KBM-7 (cell line): ENCODE measurements at regions not wholly inside any gene's neighbourhood (a gene's known extent, or its start where the extent isn't known, plus 50 kb on each side); places are given as distances from the start of the nearest gene placed in this dataset.

Experiments used
- DNase-seq: peaks from one replicate; pipeline ENCODE4 v3.0.0-alpha.2; 2015
- in situ Hi-C: fragments of 300-500 bp; cut with MboI; formaldehyde crosslinking; loops from 2 replicates; pipeline ENCODE4 v1.14.3; 2020; ENCODE audit warnings: low sequenced_read_pairs, low pct_unique_long_range_greater_than_20kb, mixed read lengths

DNA sequence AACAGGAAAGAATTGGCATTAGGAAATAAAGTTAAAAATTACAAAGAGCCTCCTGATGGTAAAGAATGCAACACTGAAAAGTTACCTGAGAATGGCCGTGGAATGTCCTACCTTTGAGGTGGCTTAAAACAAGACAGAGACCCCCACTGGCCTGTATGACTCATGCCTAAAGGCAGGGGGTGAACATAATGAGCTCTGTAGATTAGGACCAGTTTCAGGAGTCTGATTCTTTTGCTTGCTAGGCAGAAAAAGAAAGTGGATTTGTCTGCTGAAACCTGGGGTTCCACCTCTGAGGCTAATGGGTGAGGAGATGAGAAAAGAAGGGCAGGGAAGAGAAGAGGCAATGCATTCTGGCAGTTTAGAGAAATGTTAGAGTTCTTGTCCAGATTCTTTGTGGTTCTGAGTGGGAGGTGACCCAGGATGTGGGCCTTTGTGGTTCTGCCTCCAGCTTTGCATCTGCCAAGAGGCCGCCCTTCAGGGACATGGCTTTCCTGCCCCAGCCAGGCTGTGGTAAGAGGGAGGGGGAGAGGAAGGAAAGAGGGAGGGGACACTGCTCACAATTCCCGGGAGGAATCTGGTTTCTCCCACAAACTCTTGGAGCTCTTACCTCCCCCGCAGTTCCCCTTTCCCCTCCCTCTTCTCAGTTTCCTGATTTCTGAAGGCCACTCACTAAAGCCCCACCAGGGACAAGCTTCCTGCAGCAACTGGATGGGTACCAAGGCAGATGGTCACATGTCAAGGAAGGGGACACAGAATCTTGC is 109.6 kb downstream of the EFNB1 start:
- in situ Hi-C loops = no loop called here
- no peak for DNase-seq

DNA sequence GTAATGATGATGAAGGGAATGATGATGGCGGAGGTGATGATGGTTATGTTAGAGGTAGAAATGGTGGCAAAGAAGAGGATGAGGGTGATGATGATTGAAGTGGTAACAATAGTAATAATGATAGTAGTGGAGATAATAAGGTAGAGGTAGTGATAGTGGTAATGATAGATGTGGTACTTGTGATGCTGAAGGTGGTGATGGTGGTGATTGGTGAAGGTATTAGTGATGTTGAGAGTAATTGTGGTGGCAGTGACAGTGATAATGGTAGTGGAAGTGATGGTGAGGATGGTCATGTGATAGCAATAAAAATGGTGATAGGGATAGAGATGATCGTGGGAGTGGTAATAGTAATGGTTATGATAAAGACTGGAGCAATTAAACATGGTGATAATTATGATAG is 108.8 kb downstream of the EFNB1 start:
- DNase-seq = no peak
- in situ Hi-C loops = no loop called here

DNA sequence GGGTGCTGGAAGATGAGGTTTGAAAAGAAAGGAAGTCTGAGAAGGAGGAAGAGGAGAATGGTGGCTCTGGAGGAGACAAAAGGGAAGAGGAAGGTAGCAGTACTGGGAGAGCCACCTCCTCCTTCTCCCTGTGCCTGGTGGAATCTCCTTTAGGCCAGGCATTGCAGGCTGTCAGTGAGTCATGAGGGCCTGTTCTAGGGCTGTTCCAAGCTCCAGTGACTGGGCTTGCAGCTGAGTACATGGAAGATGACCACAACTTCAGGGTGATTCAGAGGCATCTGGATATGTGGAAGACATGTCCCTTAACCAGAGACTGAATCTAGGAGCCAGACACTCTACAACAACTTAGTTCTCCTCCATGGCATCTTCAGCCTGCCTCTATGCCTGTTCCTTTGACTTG is 107.8 kb downstream of the EFNB1 start:
- in situ Hi-C loops = no loop called here
- no peak for DNase-seq

DNA sequence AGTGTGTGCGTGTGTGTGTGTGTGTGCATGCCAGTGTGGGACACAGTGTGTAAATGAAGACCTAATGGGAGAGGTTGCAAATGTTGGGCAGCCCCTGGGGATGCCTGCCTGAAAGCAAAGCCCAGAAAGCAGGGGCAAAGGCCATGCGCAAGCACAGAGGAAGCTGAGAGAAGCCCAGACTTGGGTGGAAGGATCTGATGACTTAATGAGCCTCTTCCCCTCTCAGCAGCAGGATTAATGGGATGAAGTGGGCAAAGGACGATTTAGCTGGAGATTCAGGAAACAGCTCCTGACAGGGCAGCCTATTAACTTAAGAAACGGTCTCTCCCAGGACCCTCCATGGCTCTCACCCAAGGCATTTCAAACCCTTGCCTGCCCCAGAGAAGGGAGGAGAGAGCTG is 107.3 kb downstream of the EFNB1 start:
- in situ Hi-C loops = no loop called here
- DNase-seq = no peak

DNA sequence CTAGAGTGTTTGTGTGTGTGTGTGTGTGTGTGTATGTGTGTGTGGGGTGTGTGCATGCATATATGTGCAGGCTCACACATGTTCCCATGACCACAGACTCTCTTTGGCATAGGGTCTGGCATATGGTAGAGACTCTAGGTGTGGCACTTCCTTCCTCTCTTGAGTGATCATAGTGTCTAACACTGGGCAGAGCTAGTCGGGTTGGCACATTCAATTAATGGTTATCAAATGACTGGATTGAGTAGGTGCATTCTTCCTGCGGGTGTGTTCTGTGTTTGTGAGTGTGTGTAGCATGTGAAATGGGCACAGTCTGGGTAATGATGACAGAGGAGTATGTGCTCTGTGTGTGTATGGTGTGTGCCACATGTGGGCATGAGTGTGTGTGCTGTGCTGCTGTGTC is 106.5 kb downstream of the EFNB1 start:
- no peak for DNase-seq
- in situ Hi-C loops = no loop called here

DNA sequence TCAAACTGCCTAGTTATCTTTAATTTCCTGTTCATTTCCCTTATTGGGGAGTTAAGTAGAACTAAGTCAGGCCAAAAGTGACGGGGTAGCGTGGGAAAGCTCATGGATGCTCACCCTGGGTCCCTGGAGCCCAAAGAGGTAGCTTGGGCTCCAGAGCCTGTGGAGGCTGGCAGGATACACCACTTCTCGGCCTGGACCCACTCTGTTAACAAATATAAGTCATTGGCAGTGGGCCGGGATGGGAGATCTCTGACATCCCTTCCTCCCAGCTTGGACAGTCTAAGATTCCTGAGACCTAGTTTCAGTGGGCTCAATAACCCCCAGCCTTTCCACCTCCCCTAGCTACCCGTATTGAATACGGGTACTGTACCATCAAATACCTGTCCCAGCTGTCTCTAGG is 106.1 kb downstream of the EFNB1 start:
- no peak for DNase-seq
- in situ Hi-C loops = no loop called here

DNA sequence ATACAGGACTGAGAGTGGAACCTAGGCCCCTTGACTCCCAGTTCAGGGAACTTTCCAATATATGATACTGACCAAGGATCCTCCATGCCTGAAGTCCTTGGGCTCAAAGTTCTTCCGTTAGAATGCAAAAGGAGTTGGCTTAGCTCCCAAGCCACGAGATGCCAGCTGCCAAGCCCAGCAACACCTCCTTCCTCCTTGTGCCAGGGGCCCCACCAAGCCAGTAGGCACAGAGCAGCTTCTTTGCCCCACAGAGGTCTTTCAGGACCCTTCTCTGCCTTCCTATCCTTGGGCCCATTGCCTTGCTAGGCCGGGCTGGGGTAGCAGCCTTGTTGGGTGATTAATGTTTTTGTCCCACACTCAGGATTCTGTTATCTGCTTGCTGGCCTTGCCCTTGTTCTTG is 105.6 kb downstream of the EFNB1 start:
- in situ Hi-C loops = no loop called here
- DNase-seq = no peak

DNA sequence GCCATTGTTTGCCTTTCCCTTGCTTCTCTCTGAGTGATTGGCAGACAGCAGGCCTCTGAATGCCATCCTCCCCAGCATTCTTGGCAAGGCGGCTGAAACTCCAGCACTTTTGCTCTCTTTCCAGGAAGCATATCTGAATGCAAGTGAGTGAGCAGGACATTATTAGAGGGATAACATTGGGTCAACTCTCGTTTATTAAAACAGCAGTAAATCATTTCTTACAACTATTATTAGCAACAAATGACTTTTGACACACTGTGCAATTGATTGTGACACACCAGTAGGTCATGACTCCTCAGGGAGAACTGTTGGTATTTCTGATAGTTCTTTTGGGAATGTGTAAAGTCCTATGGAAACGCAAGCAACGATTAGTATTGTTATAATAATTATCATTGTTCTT is 103.8 kb downstream of the EFNB1 start:
- in situ Hi-C loops = no loop called here
- no peak for DNase-seq

DNA sequence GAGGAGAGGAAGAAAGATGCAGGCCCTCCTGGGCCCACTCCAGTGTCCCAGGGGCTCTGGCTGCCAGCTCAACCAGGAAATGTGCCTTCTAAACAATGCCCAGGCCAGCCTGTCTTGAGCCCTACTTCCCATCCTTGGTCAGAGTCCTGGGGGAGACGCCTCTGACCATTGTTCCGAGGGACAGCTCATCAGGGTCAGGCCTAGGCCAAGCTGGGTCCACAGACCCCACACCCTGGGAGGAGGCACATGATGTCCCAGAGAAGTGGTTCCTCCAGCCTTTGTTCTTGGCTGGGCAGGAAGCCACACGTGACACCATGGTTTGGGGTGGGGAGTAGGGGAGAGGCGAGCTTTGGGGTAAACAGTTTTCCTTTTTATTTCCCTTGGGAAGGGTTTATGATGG is 102.5 kb downstream of the EFNB1 start:
- in situ Hi-C loops = no loop called here
- DNase-seq = no peak

DNA sequence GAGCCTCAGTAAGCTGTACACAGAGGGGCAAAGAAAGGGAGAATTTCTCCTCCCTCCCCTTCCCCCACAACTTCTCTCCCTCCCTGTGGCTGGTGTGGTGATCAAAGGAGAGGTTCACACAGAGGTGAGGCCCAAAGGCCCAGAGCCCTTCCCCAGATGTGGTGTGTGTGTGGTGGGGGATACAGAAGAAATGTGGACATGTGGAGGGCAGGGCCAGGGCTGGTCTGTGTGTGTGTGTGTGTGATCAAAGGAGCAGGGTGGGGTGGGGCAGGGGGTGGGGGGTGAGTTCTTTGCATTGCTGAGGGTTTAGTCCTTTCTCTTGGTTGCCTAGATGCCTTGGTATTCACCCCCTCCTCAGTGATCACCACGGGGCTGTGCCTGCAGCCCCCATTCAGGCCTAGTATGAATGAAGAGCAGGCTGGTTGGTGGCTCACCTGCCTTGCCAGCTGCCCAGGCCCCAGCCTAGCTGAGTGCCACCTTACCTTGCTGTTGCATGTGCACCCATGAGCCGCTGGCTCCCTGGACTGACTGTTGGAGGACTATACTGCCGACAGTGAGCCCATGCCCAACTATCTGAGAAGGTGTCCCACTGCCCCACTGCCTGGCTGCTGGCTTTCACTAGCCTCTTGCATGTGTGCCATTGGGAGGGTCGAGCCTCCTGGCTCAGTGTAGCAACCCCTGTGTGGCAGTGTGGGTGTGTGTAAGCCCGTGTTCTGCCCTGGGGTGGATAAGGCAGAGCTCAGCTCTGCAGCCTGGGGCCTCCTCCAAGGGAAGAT is 101.9 kb downstream of the EFNB1 start:
- no peak for DNase-seq
- in situ Hi-C loops = no loop called here

DNA sequence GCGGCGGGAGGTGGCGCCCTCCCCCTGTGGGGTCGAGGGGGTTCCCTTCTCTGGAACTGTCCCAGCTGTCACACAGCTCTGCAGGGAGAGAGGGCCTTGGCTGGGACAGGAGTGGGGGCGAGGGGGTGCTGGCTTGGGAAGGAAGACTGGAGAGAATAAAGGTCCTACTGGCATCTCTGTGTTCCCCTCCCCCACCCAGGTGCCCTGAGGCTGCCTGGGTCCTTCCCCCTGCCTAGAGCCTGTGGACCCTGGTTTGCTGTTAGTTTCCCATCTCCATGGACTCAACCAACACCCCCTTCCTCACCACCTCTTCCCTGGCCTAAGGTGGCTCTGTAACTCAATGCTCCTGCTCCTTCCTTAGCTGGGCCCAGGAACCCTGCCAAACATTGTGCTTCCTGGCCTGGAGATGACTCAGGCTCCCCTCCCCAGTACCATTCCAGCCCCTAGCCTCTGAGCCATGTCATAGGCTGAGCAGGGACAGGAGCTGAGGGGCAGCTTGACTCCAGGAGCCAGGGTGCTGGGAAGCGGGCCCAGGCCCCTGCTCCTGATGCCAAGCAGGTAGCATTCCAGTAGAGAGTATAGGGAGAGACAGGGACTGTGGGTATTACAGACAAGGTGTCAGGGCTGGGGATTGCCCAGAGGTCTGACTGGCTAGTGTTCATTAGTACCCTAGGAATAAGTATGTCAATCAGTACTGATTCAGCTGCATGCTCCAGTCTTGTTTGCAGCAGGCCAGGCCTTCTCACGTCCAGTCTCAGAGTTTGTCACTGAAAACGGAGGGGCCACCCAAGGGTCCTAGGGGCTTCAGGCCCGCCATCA is 100.7 kb downstream of the EFNB1 start:
- DNase-seq = no peak

DNA sequence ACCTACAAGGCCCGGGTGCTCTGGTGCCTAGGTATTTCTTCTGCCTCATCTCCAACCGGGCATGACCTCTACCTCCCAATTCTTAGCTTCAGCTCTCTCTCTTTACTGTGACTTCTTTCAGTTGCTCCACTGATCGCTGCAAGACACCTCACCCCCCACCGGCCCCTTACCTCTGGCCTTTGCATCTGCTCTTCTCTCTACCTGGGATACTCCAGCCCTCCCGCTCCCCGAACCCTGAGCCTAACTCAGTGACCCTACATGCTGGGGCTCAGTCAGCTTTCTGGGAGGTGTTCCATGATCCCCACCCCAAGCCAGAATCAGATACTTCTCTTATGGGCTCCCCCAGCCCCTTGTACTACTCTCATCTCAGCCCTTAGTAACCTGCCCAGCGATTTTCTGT is 99.6 kb downstream of the EFNB1 start:
- DNase-seq = no peak
- in situ Hi-C loops = no loop called here

More for the DNA sequence above, 100.7 kb downstream of the EFNB1 start:
- in situ Hi-C loops = no loop called here

DNA sequence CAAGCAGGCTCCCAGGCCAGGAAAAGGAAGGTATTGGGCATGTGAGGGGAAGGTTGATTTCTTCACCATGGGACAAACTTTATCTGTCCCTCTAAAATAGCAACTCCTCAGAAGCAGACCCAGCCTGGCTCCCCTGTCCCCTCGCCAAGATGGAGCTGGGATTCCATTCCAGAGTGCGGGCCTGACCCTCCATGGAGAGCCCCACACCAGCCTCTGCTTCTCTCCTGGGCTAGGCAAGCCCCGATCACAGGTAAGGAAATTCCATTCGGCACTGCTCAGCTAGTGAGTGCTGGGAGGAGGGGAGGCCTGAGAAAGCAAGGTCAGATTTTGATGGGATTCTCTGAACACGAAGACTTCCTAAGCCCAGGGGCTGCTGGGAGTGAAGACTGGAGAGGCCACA is 98.4 kb downstream of the EFNB1 start:
- no peak for DNase-seq
- in situ Hi-C loops = no loop called here

DNA sequence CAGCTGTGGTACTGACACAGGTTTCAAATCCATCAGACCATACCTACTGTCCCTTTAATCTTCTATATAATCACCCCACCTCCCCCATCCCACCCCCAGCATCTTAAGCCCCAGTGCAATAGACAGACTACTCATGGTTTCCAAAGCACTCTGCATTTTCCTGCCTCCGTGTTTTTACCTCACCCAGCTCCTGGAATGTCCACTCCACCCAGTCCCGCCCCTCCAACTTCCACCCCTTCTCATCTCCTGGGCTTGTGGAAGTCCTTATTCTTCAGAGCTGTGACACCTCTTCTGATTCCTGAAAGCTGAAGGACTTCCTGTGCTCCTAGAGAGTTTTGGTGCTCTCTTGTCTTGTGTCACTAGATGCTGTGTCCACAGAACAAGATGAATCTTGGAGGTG is 94.3 kb downstream of the EFNB1 start:
- DNase-seq = no peak
- in situ Hi-C loops = no loop called here

DNA sequence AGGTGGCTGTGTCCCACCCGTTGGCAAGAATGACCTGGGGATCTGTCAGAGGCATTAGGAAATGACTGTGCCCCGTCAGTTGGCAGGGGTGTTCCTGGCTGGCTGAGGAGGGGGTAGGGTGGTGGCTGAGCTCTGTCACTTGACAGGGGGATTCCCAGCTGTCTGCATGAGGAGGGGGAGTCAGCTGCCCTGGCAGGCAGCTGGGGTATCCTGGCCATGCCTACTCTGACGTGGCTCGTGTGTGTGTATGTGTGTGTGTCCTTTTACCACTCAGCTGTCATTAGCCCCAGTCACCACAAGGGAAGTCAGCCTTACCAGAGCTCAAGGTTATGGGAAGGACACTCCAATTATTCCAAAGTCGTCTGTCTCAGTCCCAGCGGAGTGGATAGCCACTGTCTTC is 93.2 kb downstream of the EFNB1 start:
- no peak for DNase-seq
- in situ Hi-C loops = no loop called here

DNA sequence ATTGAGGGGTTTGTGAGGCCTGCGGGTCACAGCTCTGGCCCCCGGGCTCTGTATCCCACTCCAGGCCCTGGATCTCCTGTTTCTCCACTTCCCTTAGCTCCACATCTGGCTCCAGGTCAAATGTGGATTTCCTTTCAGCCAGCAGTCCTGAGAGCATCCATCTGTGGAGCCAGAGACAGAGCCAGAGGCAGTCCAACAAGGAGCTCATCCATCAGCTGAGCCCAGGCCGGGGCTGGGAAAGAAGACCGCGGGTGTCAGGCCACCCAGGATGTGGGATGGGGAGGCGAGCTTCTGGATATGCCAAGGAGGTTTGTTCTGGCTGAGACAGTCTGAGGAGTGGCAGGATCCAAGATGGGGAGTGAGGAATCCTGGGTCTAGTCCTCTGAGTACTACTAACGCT is 91.7 kb downstream of the EFNB1 start:
- in situ Hi-C loops = no loop called here
- DNase-seq = no peak

DNA sequence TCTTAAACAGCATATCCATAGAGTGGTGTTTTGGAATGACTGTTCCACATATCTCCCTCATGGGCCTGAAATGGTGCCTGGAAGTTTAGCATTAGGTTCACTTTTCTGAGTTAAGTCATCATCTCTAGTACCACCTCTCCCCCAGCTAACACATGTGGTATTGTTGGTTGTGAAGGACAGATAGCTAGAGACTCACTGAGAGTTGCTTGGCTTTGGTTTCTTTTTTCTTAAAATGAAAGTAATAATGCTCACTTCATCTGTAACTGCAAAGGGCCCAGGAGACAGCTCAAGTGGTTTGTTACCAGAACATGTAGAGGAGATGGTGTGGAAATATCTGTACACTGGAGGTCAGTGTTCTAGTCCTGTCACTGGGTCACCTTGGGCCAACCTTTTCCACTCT is 90.9 kb downstream of the EFNB1 start:
- in situ Hi-C loops = no loop called here
- no peak for DNase-seq

DNA sequence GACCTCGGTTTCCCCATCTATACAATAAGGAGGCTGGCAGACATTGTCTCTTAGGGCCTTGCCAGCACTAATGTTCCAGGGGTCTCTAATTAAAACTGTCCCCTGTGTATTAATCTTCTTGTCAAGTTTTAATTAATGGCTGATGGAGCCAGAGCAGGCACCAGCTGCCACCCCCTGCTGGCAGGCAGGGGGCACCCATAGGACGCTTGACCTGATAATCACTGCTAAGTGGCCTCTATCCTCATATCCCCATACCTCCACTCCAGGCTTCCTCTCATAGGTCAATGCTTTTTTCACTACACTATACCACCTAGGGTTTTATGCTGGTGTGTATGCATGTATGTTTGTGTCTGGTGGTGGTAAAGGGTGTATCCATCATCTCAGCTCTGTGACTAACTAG is 89.4 kb downstream of the EFNB1 start:
- DNase-seq = no peak
- in situ Hi-C loops = no loop called here

DNA sequence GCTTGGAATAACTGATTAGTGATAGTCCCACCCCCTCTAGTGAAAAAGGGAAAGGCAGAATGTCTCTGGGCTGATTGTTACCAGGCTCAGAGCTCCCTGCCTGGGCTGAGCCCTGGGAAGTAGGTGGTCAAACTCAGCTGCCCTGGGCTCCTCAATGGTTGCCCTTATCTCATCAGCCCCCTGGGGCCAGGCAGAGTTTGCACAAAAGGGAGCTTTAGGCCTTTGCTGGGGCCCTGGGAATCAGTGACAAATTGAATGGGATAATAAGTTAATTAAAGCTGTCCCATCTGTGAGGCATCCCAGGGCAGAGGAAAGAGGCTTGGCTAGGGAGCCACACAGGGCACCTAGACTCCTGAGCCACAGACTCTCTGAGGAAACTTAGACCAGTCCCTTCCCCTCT is 89.0 kb downstream of the EFNB1 start:
- in situ Hi-C loops = no loop called here
- no peak for DNase-seq

DNA sequence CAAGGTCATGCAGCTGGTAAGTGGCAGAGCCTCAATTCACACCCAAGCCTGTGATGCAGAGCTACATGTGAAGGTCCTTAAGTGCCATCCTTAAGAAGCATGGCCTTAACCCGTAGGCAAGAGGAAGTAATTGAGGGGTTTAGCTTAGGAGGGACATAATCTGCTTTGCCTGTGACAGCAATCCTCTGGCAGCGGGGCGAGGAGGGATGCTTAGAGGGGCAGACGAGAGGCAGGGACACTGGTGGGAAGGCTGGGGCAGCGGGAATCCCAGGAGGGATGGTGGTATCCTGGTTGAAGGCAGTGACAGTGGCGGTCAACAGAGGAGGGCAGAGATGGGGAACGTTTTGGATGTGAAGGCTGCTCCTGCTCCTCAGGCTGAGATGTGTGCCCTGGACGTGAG is 88.1 kb downstream of the EFNB1 start:
- in situ Hi-C loops = no loop called here

More for the DNA sequence above, 88.1 kb downstream of the EFNB1 start:
- no peak for DNase-seq
